Activated B cell treated with CpG ODN at 0.5 μM for 24 hours (primary cell): ENCODE measurements at regions not wholly inside any gene's neighbourhood (a gene's known extent, or its start where the extent isn't known, plus 50 kb on each side); places are given as distances from the start of the nearest gene placed in this dataset.

Source experiments
- ATAC-seq: fragments of 200-7000 bp; cut with Tn5 transposase; one replicate; pipeline ENCODE4 v1.10.0; 2021; ENCODE audit warnings: low read depth, mild to moderate bottlenecking, moderate library complexity
- CTCF ChIA-PET: fragments of 350-600 bp; sonication (Branson Sonifier 250); formaldehyde crosslinking; loops from one replicate; lab custom pipeline; 2021; ENCODE audit warnings: antibody characterized with exemption; lab: Charles Lee
- POLR2A ChIA-PET: fragments of 350-600 bp; sonication (Branson Sonifier 250); formaldehyde crosslinking; loops from one replicate; lab custom pipeline; 2021; ENCODE audit warnings: antibody characterized with exemption; lab: Charles Lee
- DNase-seq: peaks from one replicate; pipeline ENCODE4 v3.0.0; 2022
- H3K27ac Mint-ChIP-seq: one replicate; pipeline ENCODE4 v1.8.0; 2020; ENCODE audit warnings: mixed read lengths
- H3K27me3 Mint-ChIP-seq: one replicate; pipeline ENCODE4 v1.8.0; 2021; ENCODE audit warnings: mixed read lengths
- H3K36me3 Mint-ChIP-seq: one replicate; pipeline ENCODE4 v1.8.0; 2021; ENCODE audit warnings: low read depth, mixed read lengths
- H3K4me1 Mint-ChIP-seq: one replicate; pipeline ENCODE4 v1.8.0; 2021; ENCODE audit warnings: mixed read lengths
- H3K4me3 Mint-ChIP-seq: one replicate; pipeline ENCODE4 v1.8.0; 2020; ENCODE audit warnings: mild to moderate bottlenecking, mixed read lengths
- H3K9me3 Mint-ChIP-seq: one replicate; pipeline ENCODE4 v1.8.0; 2020; ENCODE audit warnings: mixed read lengths
- CTCF ChIP-seq: fragments of 200-600 bp; IDR thresholded peaks from one replicate; pipeline ENCODE4 v1.8.0; 2022; ENCODE audit warnings: antibody characterized with exemption, mild to moderate bottlenecking
- intact Hi-C: fragments of 100-400 bp; cut with micrococcal nuclease; formaldehyde crosslinking; loops from one replicate; pipeline ENCODE4 v1.15.1; 2024

- no peaks in the 10 kb centered on the region for H3K36me3 Mint-ChIP-seq
- intact Hi-C loops = no loop called here
- CTCF ChIA-PET = no interaction called here
Observed at GRCh38 chr21:24628046-24628445, 979.2 kb downstream of the MRPL39 start.

GRCh38 chr21:24617819-24618218 is 989.5 kb downstream of the MRPL39 start:
- POLR2A ChIA-PET = no interaction called here
- no peak for TF ChIP-seq CTCF
- H3K27me3 Mint-ChIP-seq = peaks cover 2% of the 10 kb centered on the region
- no peak overlapping the region for H3K4me3 Mint-ChIP-seq
- intact Hi-C loops = no loop called here
- CTCF ChIA-PET = no interaction called here
- no peak for ATAC-seq
- H3K27ac Mint-ChIP-seq = no peak overlapping the region
- no peak for DNase-seq
- H3K4me1 Mint-ChIP-seq = no peaks in the 10 kb centered on the region
- H3K9me3 Mint-ChIP-seq = peaks cover 13% of the 10 kb centered on the region
- no peaks in the 10 kb centered on the region for H3K36me3 Mint-ChIP-seq

More at GRCh38 chr21:24628046-24628445, 979.2 kb downstream of the MRPL39 start:
- POLR2A ChIA-PET = no interaction called here
- no peak for TF ChIP-seq CTCF
- no peaks in the 10 kb centered on the region for H3K4me1 Mint-ChIP-seq
- H3K9me3 Mint-ChIP-seq = no peaks in the 10 kb centered on the region
- no peak overlapping the region for H3K4me3 Mint-ChIP-seq
- DNase-seq (no peak), ATAC-seq (no peak)
- H3K27me3 Mint-ChIP-seq = peaks cover 2% of the 10 kb centered on the region
- H3K27ac Mint-ChIP-seq = no peak overlapping the region

GRCh38 chr21:24594082-24594481 is 1013.2 kb downstream of the MRPL39 start:
- POLR2A ChIA-PET = no interaction called here
- H3K4me1 Mint-ChIP-seq = no peaks in the 10 kb centered on the region
- no peak overlapping the region for H3K4me3 Mint-ChIP-seq
- no peaks in the 10 kb centered on the region for H3K9me3 Mint-ChIP-seq
- no peak for DNase-seq
- H3K27me3 Mint-ChIP-seq = no peaks in the 10 kb centered on the region
- no peak overlapping the region for H3K27ac Mint-ChIP-seq
- intact Hi-C loops = no loop called here
- CTCF ChIA-PET = no interaction called here
- H3K36me3 Mint-ChIP-seq = no peaks in the 10 kb centered on the region
- TF ChIP-seq CTCF = no peak
- no peak for ATAC-seq

GRCh38 chr21:24590261-24590660 is 1017.0 kb downstream of the MRPL39 start:
- ATAC-seq = no peak
- intact Hi-C loops = no loop called here
- ChIA-PET POLR2A (no interaction called here), CTCF (no interaction called here)
- Mint-ChIP-seq H3K4me3 (no peak overlapping the region), H3K4me1 (no peaks in the 10 kb centered on the region), H3K9me3 (no peaks in the 10 kb centered on the region), H3K36me3 (no peaks in the 10 kb centered on the region), H3K27ac (no peak overlapping the region), H3K27me3 (no peaks in the 10 kb centered on the region)
- TF ChIP-seq CTCF = no peak
- DNase-seq = no peak

- ATAC-seq = no peak
- DNase-seq = no peak
- Mint-ChIP-seq H3K4me3 (no peak overlapping the region), H3K27me3 (no peaks in the 10 kb centered on the region), H3K36me3 (no peaks in the 10 kb centered on the region), H3K27ac (no peak overlapping the region), H3K9me3 (peaks cover 2% of the 10 kb centered on the region), H3K4me1 (no peaks in the 10 kb centered on the region)
- POLR2A ChIA-PET = no interaction called here
- no peak for TF ChIP-seq CTCF
- intact Hi-C loops = no loop called here
- CTCF ChIA-PET = no interaction called here
Observed at GRCh38 chr21:24583473-24583872, 1023.8 kb downstream of the MRPL39 start.
